ENCODE measurements at regions not wholly inside any gene's neighbourhood (a gene's known extent, or its start where the extent isn't known, plus 50 kb on each side); places are given as distances from the start of the nearest gene placed in this dataset.
"Not testable (repeated sequence)": the region's sequence is repeated elsewhere in the genome, so short reads cannot be mapped to it uniquely, and the experiment has no call there.

- peaks cover 17% of the 10 kb centered on the region for H3K9me3 Mint-ChIP-seq
- ATAC-seq (ENCODE audit: low read depth); DNase-seq; H3K27ac Mint-ChIP-seq; H3K27me3 Mint-ChIP-seq; H3K4me3 Mint-ChIP-seq; POLR2A ChIA-PET: not testable (repeated sequence)
- peaks cover 31% of the 10 kb centered on the region for H3K36me3 Mint-ChIP-seq
- H3K4me1 Mint-ChIP-seq = peaks cover 16% of the 10 kb centered on the region
Observed at GRCh38 chr2:230625220-230625619, 87.4 kb upstream of the CAB39 start.

GRCh38 chr2:230627091-230627490 is 85.6 kb upstream of the CAB39 start:
- not testable (repeated sequence) for H3K4me1 Mint-ChIP-seq; ATAC-seq (ENCODE audit: low read depth); H3K4me3 Mint-ChIP-seq; H3K27me3 Mint-ChIP-seq; H3K27ac Mint-ChIP-seq; DNase-seq; H3K9me3 Mint-ChIP-seq
- peaks cover 20% of the 10 kb centered on the region for H3K36me3 Mint-ChIP-seq
- POLR2A ChIA-PET = interaction anchor here (0.7 kb wide), 1 partner anchor 23 kb away, joined by 3 read pairs; no protein-coding TSS in a partner anchor

GRCh38 chr2:230627806-230628724 is 84.6 kb upstream of the CAB39 start:
- peaks cover 15% of the 10 kb centered on the region for H3K36me3 Mint-ChIP-seq
- H3K4me1 Mint-ChIP-seq = peaks cover 8% of the 10 kb centered on the region
- POLR2A ChIA-PET = no interaction called here
- ATAC-seq (ENCODE audit: low read depth) (no peak), DNase-seq (no peak)
- peaks cover 7% of the 10 kb centered on the region for H3K9me3 Mint-ChIP-seq
- H3K27ac Mint-ChIP-seq = no peak overlapping the region
- no peaks in the 10 kb centered on the region for H3K27me3 Mint-ChIP-seq
- H3K4me3 Mint-ChIP-seq = no peak overlapping the region

- DNase-seq (no peak), ATAC-seq (ENCODE audit: low read depth) (no peak)
- Mint-ChIP-seq H3K27ac (no peak overlapping the region), H3K27me3 (no peaks in the 10 kb centered on the region), H3K4me1 (peaks cover 11% of the 10 kb centered on the region), H3K9me3 (no peaks in the 10 kb centered on the region), H3K4me3 (no peak overlapping the region), H3K36me3 (peaks cover 2% of the 10 kb centered on the region)
- POLR2A ChIA-PET = interaction anchor here (0.6 kb wide), 2 partner anchors 93 to 151 kb away, joined by 4 read pairs; no protein-coding TSS in a partner anchor
Observed at GRCh38 chr2:230631470-230631869, 81.2 kb upstream of the CAB39 start.

- DNase-seq (no peak), ATAC-seq (ENCODE audit: low read depth) (no peak)
- H3K9me3 Mint-ChIP-seq = no peaks in the 10 kb centered on the region
- H3K4me3 Mint-ChIP-seq = no peak overlapping the region
- peaks cover 8% of the 10 kb centered on the region for H3K4me1 Mint-ChIP-seq
- no peaks in the 10 kb centered on the region for H3K36me3 Mint-ChIP-seq
- no peak overlapping the region for H3K27ac Mint-ChIP-seq
- no peaks in the 10 kb centered on the region for H3K27me3 Mint-ChIP-seq
- POLR2A ChIA-PET = interaction anchor here (0.6 to 1.2 kb wide), 2 partner anchors 10 to 25 kb away, joined by 3 to 4 read pairs; no protein-coding TSS in a partner anchor
Observed at GRCh38 chr2:230634146-230634545, 78.5 kb upstream of the CAB39 start.

GRCh38 chr2:230634721-230635313 is 77.8 kb upstream of the CAB39 start:
- not testable (repeated sequence) for H3K27ac Mint-ChIP-seq; ATAC-seq (ENCODE audit: low read depth); H3K4me3 Mint-ChIP-seq; DNase-seq; H3K9me3 Mint-ChIP-seq; H3K27me3 Mint-ChIP-seq; H3K36me3 Mint-ChIP-seq; H3K4me1 Mint-ChIP-seq
- POLR2A ChIA-PET = interaction anchor here (0.6 to 1.2 kb wide), 2 partner anchors 9 to 25 kb away, joined by 3 to 4 read pairs; no protein-coding TSS in a partner anchor

GRCh38 chr2:230636684-230637271 is 75.9 kb upstream of the CAB39 start:
- no peak for DNase-seq

GRCh38 chr2:230637486-230637885 is 75.2 kb upstream of the CAB39 start:
- DNase-seq; POLR2A ChIA-PET; H3K9me3 Mint-ChIP-seq; H3K27me3 Mint-ChIP-seq; H3K36me3 Mint-ChIP-seq; H3K4me3 Mint-ChIP-seq; ATAC-seq (ENCODE audit: low read depth): not testable (repeated sequence)
- H3K27ac Mint-ChIP-seq = peak overlapping the region; percentile 52
- H3K4me1 Mint-ChIP-seq = peaks cover 11% of the 10 kb centered on the region

More at GRCh38 chr2:230636684-230637271, 75.9 kb upstream of the CAB39 start:
- Mint-ChIP-seq H3K9me3 (no peaks in the 10 kb centered on the region), H3K4me3 (peak overlapping the region; percentile 28), H3K27me3 (no peaks in the 10 kb centered on the region), H3K4me1 (peaks cover 8% of the 10 kb centered on the region), H3K36me3 (no peaks in the 10 kb centered on the region), H3K27ac (no peak overlapping the region)
- POLR2A ChIA-PET = no interaction called here
- peak; percentile 42 for ATAC-seq (ENCODE audit: low read depth)

GRCh38 chr2:230640540-230641011 is 72.1 kb upstream of the CAB39 start:
- Mint-ChIP-seq H3K27me3 (no peaks in the 10 kb centered on the region), H3K9me3 (no peaks in the 10 kb centered on the region), H3K4me1 (peaks cover 28% of the 10 kb centered on the region), H3K27ac (no peak overlapping the region), H3K4me3 (no peak overlapping the region), H3K36me3 (no peaks in the 10 kb centered on the region)
- POLR2A ChIA-PET = interaction anchor here (0.5 kb wide), 1 partner anchor 208 kb away, joined by 3 read pairs; no protein-coding TSS in a partner anchor
- DNase-seq (no peak), ATAC-seq (ENCODE audit: low read depth) (no peak)

- peak overlapping the region; percentile 87 for H3K27ac Mint-ChIP-seq
- H3K27me3 Mint-ChIP-seq = no peaks in the 10 kb centered on the region
- H3K4me1 Mint-ChIP-seq = peaks cover 25% of the 10 kb centered on the region
- H3K4me3 Mint-ChIP-seq = peak overlapping the region; percentile 44
- peaks cover 4% of the 10 kb centered on the region for H3K9me3 Mint-ChIP-seq
- peaks cover 5% of the 10 kb centered on the region for H3K36me3 Mint-ChIP-seq
- DNase-seq = no peak
- POLR2A ChIA-PET = interaction anchor here (0.7 to 5.7 kb wide), 7 partner anchors 11 to 151 kb away, joined by 3 to 96 read pairs (median 4); partner anchors contain the start of gene CAB39
- ATAC-seq (ENCODE audit: low read depth) = no peak
Observed at GRCh38 chr2:230642966-230643365, 69.7 kb upstream of the CAB39 start.

GRCh38 chr2:230643576-230644291 is 68.9 kb upstream of the CAB39 start:
- peaks cover 5% of the 10 kb centered on the region for H3K36me3 Mint-ChIP-seq
- H3K27ac Mint-ChIP-seq = peak overlapping the region; percentile 87
- ATAC-seq (ENCODE audit: low read depth) = peak; percentile 97
- DNase-seq = peak; percentile 52
- H3K9me3 Mint-ChIP-seq = peaks cover 7% of the 10 kb centered on the region
- POLR2A ChIA-PET = interaction anchor here (0.7 to 5.7 kb wide), 16 partner anchors 9 to 155 kb away, joined by 3 to 96 read pairs (median 4); partner anchors contain the start of gene CAB39
- H3K4me3 Mint-ChIP-seq = peak overlapping the region; percentile 63
- peaks cover 25% of the 10 kb centered on the region for H3K4me1 Mint-ChIP-seq
- H3K27me3 Mint-ChIP-seq = no peaks in the 10 kb centered on the region

- H3K27ac Mint-ChIP-seq = peak overlapping the region; percentile 87
- H3K36me3 Mint-ChIP-seq = peaks cover 5% of the 10 kb centered on the region
- ATAC-seq (ENCODE audit: low read depth) (peak; percentile 24), DNase-seq (no peak)
- peaks cover 25% of the 10 kb centered on the region for H3K4me1 Mint-ChIP-seq
- H3K4me3 Mint-ChIP-seq = peak overlapping the region; percentile 63
- no peaks in the 10 kb centered on the region for H3K27me3 Mint-ChIP-seq
- POLR2A ChIA-PET = interaction anchor here (0.7 to 5.7 kb wide), 13 partner anchors 8 to 154 kb away, joined by 3 to 96 read pairs (median 4); partner anchors contain the start of gene CAB39
- peaks cover 7% of the 10 kb centered on the region for H3K9me3 Mint-ChIP-seq
Observed at GRCh38 chr2:230644356-230644935, 68.2 kb upstream of the CAB39 start.
